IMR-90 (cell line): ENCODE measurements at regions not wholly inside any gene's neighbourhood (a gene's known extent, or its start where the extent isn't known, plus 50 kb on each side); places are given as distances from the start of the nearest gene placed in this dataset.

ENCODE experiments used
- CEBPB ChIP-seq: IDR thresholded peaks from 2 replicates; pipeline ENCODE4 v1.6.1; 2012; ENCODE audit warnings: low read depth, low read length, improper control_type of control experiment
- CTCF ChIP-seq: conservative IDR thresholded peaks from 2 replicates; pipeline ENCODE4 v1.5.1; 2012; ENCODE audit warnings: mild to moderate bottlenecking, low read depth, low read length, improper control_type of control experiment
- FOS ChIP-seq: fragments of 150-350 bp; IDR thresholded peaks from 2 replicates; pipeline ENCODE4 v1.6.1; 2016; ENCODE audit warnings: low read depth, low read length
- MAFK ChIP-seq: IDR thresholded peaks from 2 replicates; pipeline ENCODE4 v1.6.1; 2012; ENCODE audit warnings: low read depth, low read length, improper control_type of control experiment
- MXI1 ChIP-seq: IDR thresholded peaks from 2 replicates; pipeline ENCODE4 v1.6.1; 2012; ENCODE audit warnings: low read depth, mild to moderate bottlenecking, low read length, moderate library complexity, borderline replicate concordance
- POLR2A ChIP-seq: IDR thresholded peaks from 2 replicates; pipeline ENCODE4 v1.6.1; 2012; ENCODE audit warnings: mild to moderate bottlenecking, low read depth, low read length
- RCOR1 ChIP-seq: IDR thresholded peaks from 2 replicates; pipeline ENCODE4 v1.6.1; 2012; ENCODE audit warnings: mild to moderate bottlenecking, low read length, improper control_type of control experiment; ENCODE audit not compliant: insufficient replicate concordance
- SMC3 ChIP-seq: fragments of 150-350 bp; IDR thresholded peaks from 2 replicates; pipeline ENCODE4 v1.6.1; 2016; ENCODE audit warnings: low read depth, mild to moderate bottlenecking, antibody characterized with exemption, low read length, moderate library complexity
- USF2 ChIP-seq: fragments of 150-350 bp; IDR thresholded peaks from 2 replicates; pipeline ENCODE4 v1.6.1; 2017; ENCODE audit warnings: mild to moderate bottlenecking, antibody characterized with exemption, low read length, low read depth

- no peak for TF ChIP-seq CTCF
- no peak for TF ChIP-seq POLR2A
- no peak for TF ChIP-seq SMC3
- TF ChIP-seq MAFK: no peak
- TF ChIP-seq USF2: no peak
- TF ChIP-seq RCOR1: no peak
- TF ChIP-seq CEBPB: no peak
- peak; percentile 41; the same call in 1 of the 2 replicates for TF ChIP-seq FOS
- no peak for TF ChIP-seq MXI1
Observed at GRCh38 chr1:228923973-228924686, 188.9 kb downstream of the RHOU start.
